Erythroblast (primary cell): ENCODE measurements at regions not wholly inside any gene's neighbourhood (a gene's known extent, or its start where the extent isn't known, plus 50 kb on each side); places are given as distances from the start of the nearest gene placed in this dataset.

Experiments used
- GATA1 ChIP-seq: IDR thresholded peaks from 2 replicates; pipeline ENCODE4 v1.6.1; 2011; ENCODE audit warnings: low read depth, mild to moderate bottlenecking, control low read depth, low read length, moderate library complexity
- POLR2A ChIP-seq: IDR thresholded peaks from 2 replicates; pipeline ENCODE4 v1.6.1; 2011; ENCODE audit warnings: mild to moderate bottlenecking, low read length

- TF ChIP-seq POLR2A: no peak
- no peak for TF ChIP-seq GATA1
These were observed 104.8 kb downstream of the NAV1 start for GRCh38 chr1:201643835-201644104.
